ENCODE measurements at regions not wholly inside any gene's neighbourhood (a gene's known extent, or its start where the extent isn't known, plus 50 kb on each side); places are given as distances from the start of the nearest gene placed in this dataset.

DNA sequence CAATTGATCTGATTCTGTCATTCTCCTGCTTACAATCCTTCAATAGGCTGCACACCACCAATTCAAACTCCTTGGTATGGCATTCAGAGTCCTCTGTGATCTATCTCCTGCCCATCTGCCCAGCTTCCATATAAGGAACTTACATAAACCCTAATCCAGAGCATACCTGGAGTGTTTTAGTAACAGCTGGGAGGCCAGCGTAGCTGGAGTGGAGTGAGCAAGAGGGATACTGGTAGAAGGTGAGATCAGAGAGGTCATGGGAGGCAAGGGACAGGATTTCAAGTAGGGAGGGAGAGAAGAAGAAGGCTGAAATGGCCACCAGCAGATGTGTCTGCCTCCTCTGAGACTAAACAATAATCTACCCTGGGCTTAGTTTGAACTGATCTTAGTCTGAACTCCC, 288.5 kb downstream of the MEF2C start:
- TF ChIP-seq EZH2phosphoT487 (IDR thresholded peaks at IDR 0.05; ENCODE audit: insufficient read depth, low read depth), result no peak
- no peak for TF ChIP-seq EZH2 (IDR thresholded peaks at IDR 0.05; ENCODE audit: insufficient read depth, poor library complexity, severe bottlenecking)
